ENCODE measurements at regions not wholly inside any gene's neighbourhood (a gene's known extent, or its start where the extent isn't known, plus 50 kb on each side); places are given as distances from the start of the nearest gene placed in this dataset.
"Not testable (repeated sequence)": the region's sequence is repeated elsewhere in the genome, so short reads cannot be mapped to it uniquely, and the experiment has no call there.

DNA sequence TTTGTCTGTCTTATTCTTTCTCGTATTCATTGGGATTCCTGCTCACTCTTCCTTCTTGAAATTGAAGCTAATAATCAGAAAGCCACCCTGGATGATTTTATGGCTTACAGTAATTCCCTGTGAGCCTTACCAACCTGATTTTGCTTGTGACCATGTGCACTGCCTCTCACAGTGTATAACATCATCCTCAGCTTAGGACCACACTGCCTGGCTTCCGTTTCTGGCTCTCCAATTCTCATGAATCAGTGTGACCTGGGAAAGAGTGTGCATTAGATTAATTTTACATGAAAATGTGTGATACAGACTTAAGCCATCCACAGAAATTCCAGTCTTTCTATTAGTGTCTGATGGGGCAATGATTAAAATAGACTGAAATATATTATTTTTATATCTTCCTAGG, 126.8 kb upstream of the DMRT1 start:
- no peak for DNase-seq

GRCh38 chr9:715300-715699, 126.2 kb upstream of the DMRT1 start:
- DNase-seq: no peak

GRCh38 chr9:715743-716400, 125.6 kb upstream of the DMRT1 start:
- no peak for DNase-seq

- no peak for DNase-seq
Measured at GRCh38 chr9:717722-718121, 123.8 kb upstream of the DMRT1 start.

- no peak for DNase-seq
Measured at GRCh38 chr9:720239-720881, 121.1 kb upstream of the DMRT1 start.

DNA sequence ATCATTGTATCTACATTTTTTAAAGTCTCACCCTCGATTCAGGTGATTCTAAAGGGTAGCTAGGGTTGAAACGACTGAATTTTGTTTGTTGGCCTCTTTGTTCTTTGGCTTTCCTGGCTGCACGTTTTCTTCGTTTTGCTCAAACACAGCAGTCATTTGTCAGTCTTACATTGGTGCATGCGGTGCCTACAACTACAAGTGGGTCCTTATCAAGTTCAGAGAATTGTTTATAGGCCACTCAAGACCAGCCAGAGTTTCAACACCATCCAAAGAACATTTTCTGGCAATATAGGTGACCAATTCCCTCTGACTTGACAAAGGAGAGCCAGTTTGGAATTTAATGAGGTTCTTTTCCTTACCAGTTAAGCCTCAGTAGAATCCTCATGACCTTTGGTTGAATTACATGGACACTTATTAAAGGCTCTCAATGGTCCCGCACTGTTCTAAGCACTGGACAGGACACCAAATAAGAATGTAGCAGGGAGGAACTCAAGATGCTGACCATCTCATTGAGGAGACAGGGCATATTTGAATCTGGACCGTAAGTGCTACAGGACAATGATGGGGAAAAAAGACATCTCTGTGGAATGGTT, 119.0 kb upstream of the DMRT1 start:
- DNase-seq: no peak

- not testable (repeated sequence) for DNase-seq
Measured at GRCh38 chr9:724461-724860, 117.0 kb upstream of the DMRT1 start.

GRCh38 chr9:726005-726404, 115.5 kb upstream of the DMRT1 start:
- no peak for DNase-seq

- DNase-seq: no peak
Measured at GRCh38 chr9:727767-728166, 113.7 kb upstream of the DMRT1 start.

GRCh38 chr9:728535-728934, 113.0 kb upstream of the DMRT1 start:
- DNase-seq: no peak

DNA sequence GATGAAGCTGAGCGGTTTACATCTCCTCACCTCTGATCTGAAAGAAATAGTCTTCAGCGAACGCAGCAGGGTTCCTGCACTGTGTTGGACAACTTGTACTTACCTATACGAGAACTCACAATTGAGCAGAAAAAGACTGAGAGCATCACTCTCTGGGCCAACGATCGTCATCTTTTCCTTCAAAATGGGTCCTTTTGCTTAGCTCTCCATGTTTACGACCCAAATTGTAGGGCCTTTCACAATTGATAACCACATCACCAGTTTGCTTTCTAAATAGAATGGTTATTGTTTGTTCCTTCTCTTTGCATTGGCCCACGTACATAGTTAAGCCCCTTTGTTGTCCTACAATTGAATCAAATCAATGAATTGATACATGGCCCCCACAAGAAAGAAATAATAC, 110.0 kb upstream of the DMRT1 start:
- DNase-seq: no peak

DNA sequence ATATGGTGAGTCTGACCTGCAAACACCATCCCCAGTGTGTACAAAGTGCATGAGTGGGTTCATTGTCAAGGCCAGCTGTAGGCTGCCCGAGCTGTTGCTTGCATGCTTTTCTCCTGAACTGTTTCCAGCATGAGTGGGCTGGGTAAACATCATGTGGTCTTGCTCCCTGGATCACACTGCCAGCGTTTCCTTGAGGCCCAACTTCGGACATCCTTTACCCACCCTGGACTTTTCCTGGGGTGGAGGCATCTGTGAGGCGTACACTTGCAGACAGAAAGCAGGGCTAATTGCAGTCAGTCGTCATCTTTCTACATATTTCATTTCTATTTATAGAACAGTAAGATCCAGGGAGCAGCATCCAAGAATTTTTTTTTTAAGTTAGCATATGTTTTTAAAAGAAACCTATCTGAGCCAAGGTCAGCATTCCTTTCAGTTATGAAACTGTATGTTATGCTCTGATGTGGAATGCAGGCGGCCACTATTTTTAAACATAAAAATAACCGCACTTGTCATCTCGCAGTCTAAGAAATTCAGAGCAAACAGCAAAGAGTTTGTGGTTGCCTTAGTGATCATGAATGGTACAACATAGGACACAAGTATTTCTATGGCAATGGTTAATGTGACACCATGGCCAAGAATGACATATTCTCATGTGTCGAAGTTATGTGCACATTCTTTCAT, 106.5 kb upstream of the DMRT1 start:
- no peak for DNase-seq

- no peak for DNase-seq
Measured at GRCh38 chr9:737400-738120, 103.9 kb upstream of the DMRT1 start.

DNA sequence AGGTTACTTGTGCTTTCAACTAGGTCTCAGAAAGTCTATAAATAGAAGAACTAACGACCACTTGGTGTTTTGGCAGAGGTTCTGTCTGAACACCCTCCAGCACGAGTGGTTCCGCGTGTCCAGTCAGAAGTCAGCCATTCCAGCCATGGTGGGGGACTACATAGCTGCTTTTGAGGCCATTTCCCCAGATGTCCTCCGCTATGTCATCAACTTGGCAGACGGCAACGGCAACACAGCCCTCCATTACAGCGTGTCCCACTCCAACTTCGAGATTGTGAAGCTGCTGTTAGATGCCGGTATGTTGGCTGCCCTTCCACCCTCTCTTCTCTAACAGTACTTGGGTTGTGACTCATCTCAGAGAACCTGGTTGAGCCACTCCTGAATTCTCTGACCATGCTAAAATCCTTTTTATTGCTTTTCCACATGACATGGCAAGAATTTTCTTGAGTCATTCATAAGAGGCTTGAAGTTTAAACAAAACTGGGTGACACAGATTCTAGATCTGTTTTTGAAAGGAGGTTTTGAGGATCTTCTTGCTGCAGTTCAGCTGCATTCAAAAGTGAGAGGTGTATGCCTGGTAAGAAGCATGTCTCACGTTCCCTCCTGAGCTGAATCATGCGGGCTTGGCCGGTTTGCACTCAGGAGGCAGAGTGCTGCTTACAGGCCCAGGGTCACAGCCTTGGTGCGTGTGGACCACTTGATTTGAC, 103.1 kb upstream of the DMRT1 start:
- DNase-seq: no peak

- no peak for DNase-seq
Measured at GRCh38 chr9:739362-739761, 102.1 kb upstream of the DMRT1 start.

DNA sequence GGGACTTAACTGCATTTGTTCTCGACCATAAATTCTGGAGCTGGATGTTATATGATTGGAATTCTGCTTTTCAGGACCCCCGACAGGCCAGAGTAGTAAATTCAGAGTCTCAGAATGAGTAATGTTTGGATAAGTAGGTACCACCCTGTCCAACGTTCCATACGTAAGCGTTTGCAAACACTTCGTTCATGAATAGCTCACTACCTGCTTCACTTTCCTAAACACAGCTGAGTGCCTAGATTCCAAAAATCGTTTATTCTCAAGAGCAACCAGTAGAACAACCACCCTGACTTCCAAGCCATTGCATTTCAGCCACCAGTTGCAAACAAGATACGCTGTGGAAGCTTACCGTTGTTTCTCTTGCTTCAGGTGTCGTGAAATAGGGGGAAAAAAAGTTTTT, 101.3 kb upstream of the DMRT1 start:
- DNase-seq: no peak

DNA sequence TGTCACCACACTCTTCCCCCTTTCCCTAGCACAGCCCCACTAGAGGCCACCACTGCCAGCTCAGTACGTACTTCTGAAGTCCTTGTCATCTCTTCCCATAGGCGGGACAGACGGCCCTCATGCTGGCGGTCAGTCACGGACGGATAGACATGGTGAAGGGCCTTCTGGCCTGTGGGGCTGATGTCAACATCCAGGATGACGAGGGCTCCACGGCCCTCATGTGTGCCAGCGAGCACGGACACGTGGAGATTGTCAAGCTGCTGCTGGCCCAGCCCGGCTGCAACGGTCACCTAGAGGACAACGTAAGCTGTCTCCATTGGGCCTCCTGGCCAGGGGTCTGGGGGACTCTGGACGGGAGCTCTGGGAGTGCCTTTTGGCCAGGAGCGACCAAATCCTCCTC, 99.4 kb upstream of the DMRT1 start:
- no peak for DNase-seq

- no peak for DNase-seq
Measured at GRCh38 chr9:742914-743589, 98.4 kb upstream of the DMRT1 start.

DNA sequence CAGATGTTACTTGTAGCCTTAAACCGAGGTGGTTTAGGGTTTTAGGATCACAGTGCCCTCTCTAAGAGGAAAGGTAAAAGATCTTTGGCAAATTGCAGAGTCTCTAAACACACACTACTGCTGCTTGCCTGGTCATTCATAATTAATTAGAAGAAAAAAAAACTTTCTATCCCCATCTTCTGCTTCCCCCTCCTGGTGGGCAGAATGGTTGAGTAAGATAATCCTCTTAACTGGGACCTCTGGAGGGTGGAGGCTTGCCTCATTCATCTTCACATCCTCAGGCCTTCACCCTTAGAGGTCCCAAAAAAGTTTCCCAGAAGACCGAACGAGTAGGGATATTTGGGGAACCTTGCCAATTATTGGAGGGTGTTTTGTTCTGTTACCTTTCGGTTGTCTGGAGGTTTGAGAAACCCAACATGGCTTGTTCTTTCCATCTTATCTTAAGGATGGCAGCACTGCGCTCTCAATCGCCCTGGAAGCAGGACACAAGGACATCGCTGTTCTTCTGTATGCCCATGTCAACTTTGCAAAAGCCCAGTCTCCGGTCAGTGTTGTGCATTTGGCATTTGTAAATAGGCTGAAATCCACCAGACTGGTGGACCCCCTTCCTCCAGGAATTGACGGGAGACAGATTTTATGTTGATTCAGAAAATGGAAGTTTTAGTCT, 97.3 kb upstream of the DMRT1 start:
- no peak for DNase-seq

GRCh38 chr9:744790-745484, 96.6 kb upstream of the DMRT1 start:
- no peak for DNase-seq
